IMR-90 (cell line): ENCODE measurements at regions not wholly inside any gene's neighbourhood (a gene's known extent, or its start where the extent isn't known, plus 50 kb on each side); places are given as distances from the start of the nearest gene placed in this dataset.
"Not testable (repeated sequence)": the region's sequence is repeated elsewhere in the genome, so short reads cannot be mapped to it uniquely, and the experiment has no call there.

Source experiments
- ATAC-seq: fragments of 200-7000 bp; cut with Tn5 transposase; 2 replicates; pipeline ENCODE4 v1.9.1; 2020; ENCODE audit warnings: low read depth, mild to moderate bottlenecking, moderate library complexity
- BruUV-seq: library from RNA; stranded (reverse); fragments of 400-500 nt; replicated peaks from 2 replicates; lab custom pipeline; 2021; lab: Mats Ljungman, UMichigan
- CTCF ChIA-PET: fragments of 300-600 bp; formaldehyde crosslinking; extraction: SDS; loops from one replicate; lab custom pipeline; 2021; ENCODE audit warnings: antibody characterized with exemption; lab: Yijun Ruan, JAX
- POLR2A ChIA-PET: fragments of 300-600 bp; sonication (Branson Sonifier 250); formaldehyde crosslinking; loops from one replicate; lab custom pipeline; 2022; ENCODE audit warnings: antibody characterized with exemption; ENCODE audit not compliant: unreplicated experiment; lab: Charles Lee
- DNase-seq: peaks from one replicate; pipeline ENCODE4 v3.0.0; 2013
- H2AFZ ChIP-seq: replicated peaks from 2 replicates; pipeline ENCODE3; 2013; ENCODE audit warnings: low read length, mild to moderate bottlenecking; ENCODE audit not compliant: poor library complexity
- H2AK5ac ChIP-seq: 2 replicates; pipeline ENCODE4 v1.6.1; 2013; ENCODE audit warnings: low read depth, low read length, inconsistent platforms
- H2AK9ac ChIP-seq: replicated peaks from 2 replicates; pipeline ENCODE3; 2013; ENCODE audit warnings: mild to moderate bottlenecking, low read depth, low read length, moderate library complexity; ENCODE audit not compliant: poor library complexity
- H2BK120ac ChIP-seq: 2 replicates; pipeline ENCODE4 v1.6.1; 2013; ENCODE audit warnings: low read depth, low read length, inconsistent platforms
- H2BK15ac ChIP-seq: 3 replicates; pipeline ENCODE4 v1.6.1; 2013; ENCODE audit warnings: low read depth, low read length, inconsistent platforms
- H2BK20ac ChIP-seq: 2 replicates; pipeline ENCODE4 v1.6.1; 2013; ENCODE audit warnings: low read depth, mild to moderate bottlenecking, inconsistent platforms, low read length, moderate library complexity
- H2BK5ac ChIP-seq: 2 replicates; pipeline ENCODE4 v1.6.1; 2013; ENCODE audit warnings: mild to moderate bottlenecking, low read depth, low read length, inconsistent platforms; ENCODE audit not compliant: poor library complexity, severe bottlenecking
- H3K14ac ChIP-seq: replicated peaks from 2 replicates; pipeline ENCODE4 v1.6.1; 2013; ENCODE audit warnings: low read depth, low read length, inconsistent platforms
- H3K18ac ChIP-seq: 2 replicates; pipeline ENCODE4 v1.6.1; 2013; ENCODE audit warnings: low read depth, low read length, control low read depth
- H3K23ac ChIP-seq: 2 replicates; pipeline ENCODE4 v1.6.1; 2013; ENCODE audit warnings: low read depth, low read length, inconsistent platforms
- H3K27ac ChIP-seq: 2 replicates; pipeline ENCODE4 v1.5.1; 2013; ENCODE audit warnings: mild to moderate bottlenecking, control low read depth, low read length; ENCODE audit not compliant: insufficient read depth
- H3K27me3 ChIP-seq: 2 replicates; pipeline ENCODE4 v1.6.1; 2013; ENCODE audit warnings: low read length; ENCODE audit not compliant: control insufficient read depth, insufficient read depth
- H3K36me3 ChIP-seq: 2 replicates; pipeline ENCODE4 v1.6.1; 2013; ENCODE audit warnings: low read length, mixed read lengths; ENCODE audit not compliant: control insufficient read depth, insufficient read depth
- H3K4ac ChIP-seq: 2 replicates; pipeline ENCODE4 v1.6.1; 2013; ENCODE audit warnings: low read depth, low read length, inconsistent platforms
- H3K4me1 ChIP-seq: 2 replicates; pipeline ENCODE4 v1.6.1; 2013; ENCODE audit warnings: low read length, mixed read lengths; ENCODE audit not compliant: control insufficient read depth, insufficient read depth
- H3K4me2 ChIP-seq: 2 replicates; pipeline ENCODE4 v1.6.1; 2013; ENCODE audit warnings: low read depth, mild to moderate bottlenecking, control low read depth, low read length, moderate library complexity
- H3K4me3 ChIP-seq: 2 replicates; pipeline ENCODE4 v1.5.1; 2013; ENCODE audit warnings: low read depth, mild to moderate bottlenecking, control low read depth, low read length, moderate library complexity; ENCODE audit not compliant: insufficient read depth
- H3K56ac ChIP-seq: 2 replicates; pipeline ENCODE4 v1.6.1; 2013; ENCODE audit warnings: low read length, inconsistent platforms; ENCODE audit not compliant: insufficient read depth; ENCODE audit errors: extremely low read depth
- H3K79me1 ChIP-seq, 2 experiments: 2 replicates each; pipeline ENCODE4 v1.6.1; 2013; ENCODE audit warnings: low read length in 2 of 2, inconsistent platforms in 1 of 2, low read depth in 1 of 2
- H3K9ac ChIP-seq: 2 replicates; pipeline ENCODE4 v1.6.1; 2013; ENCODE audit warnings: low read depth, low read length, control low read depth
- H3K9me1 ChIP-seq: 2 replicates; pipeline ENCODE4 v1.6.1; 2013; ENCODE audit warnings: low read length, inconsistent platforms; ENCODE audit not compliant: insufficient read depth
- H3K9me3 ChIP-seq: 2 replicates; pipeline ENCODE4 v1.6.1; 2013; ENCODE audit warnings: low read length; ENCODE audit not compliant: control insufficient read depth, insufficient read depth
- H4K20me1 ChIP-seq: 2 replicates; pipeline ENCODE4 v1.6.1; 2013; ENCODE audit warnings: low read length, inconsistent platforms; ENCODE audit not compliant: insufficient read depth
- H4K5ac ChIP-seq: 2 replicates; pipeline ENCODE4 v1.6.1; 2013; ENCODE audit warnings: mild to moderate bottlenecking, low read depth, low read length, control low read depth
- H4K8ac ChIP-seq, 2 experiments: 2 replicates each; pipeline ENCODE4 v1.6.1; 2013; ENCODE audit warnings: low read depth in 2 of 2, low read length in 2 of 2, control low read depth in 1 of 2, inconsistent platforms in 1 of 2
- H4K91ac ChIP-seq: 2 replicates; pipeline ENCODE4 v1.6.1; 2013; ENCODE audit warnings: low read depth, low read length, inconsistent platforms; ENCODE audit not compliant: insufficient read depth
- WGBS, 2 experiments: methylation state at CpG; one replicate each; pipeline versions ENCODE4 v1.1.5 to v1.1.7; 2013; ENCODE audit warnings: missing lambda C conversion rate in 2 of 2; ENCODE audit not compliant: insufficient read length in 1 of 2; ENCODE audit errors: extremely low coverage in 2 of 2; 5-methylcytosine and 5-hydroxymethylcytosine counted together
- dilution Hi-C: fragments of 300-500 bp; cut with HindIII; formaldehyde crosslinking; loops from one replicate; pipeline ENCODE4 v1.14.3; 2018; ENCODE audit warnings: low sequenced_read_pairs; ENCODE audit not compliant: unreplicated experiment
- in situ Hi-C: fragments of 300-500 bp; cut with MboI; formaldehyde crosslinking; loops from 3 replicates; pipeline ENCODE4 v1.14.3; 2019; ENCODE audit warnings: low sequenced_read_pairs, inconsistent platforms, mixed read lengths
- intact Hi-C: fragments of 100-400 bp; cut with micrococcal nuclease; formaldehyde crosslinking; loops from 2 replicates; pipeline ENCODE4 v1.10.0; 2022

GRCh38 chr16:18127033-18127432 lies 209.5 kb downstream of the NPIPA8 start:
- H3K56ac ChIP-seq, POLR2A ChIA-PET, H3K4me2 ChIP-seq, H3K4ac ChIP-seq, H3K23ac ChIP-seq, H2BK5ac ChIP-seq, H2AK5ac ChIP-seq, H3K18ac ChIP-seq, H4K5ac ChIP-seq, H2BK20ac ChIP-seq, H2AK9ac ChIP-seq, H2BK15ac ChIP-seq, CTCF ChIA-PET, H3K9me1 ChIP-seq, H3K9ac ChIP-seq, H4K91ac ChIP-seq, H3K36me3 ChIP-seq, H4K8ac ChIP-seq, H3K9me3 ChIP-seq, H4K20me1 ChIP-seq, DNase-seq, H3K27ac ChIP-seq, H3K4me1 ChIP-seq, H3K4me3 ChIP-seq, H3K14ac ChIP-seq, H2AFZ ChIP-seq, intact Hi-C loops, ATAC-seq, in situ Hi-C loops, BruUV-seq, H2BK120ac ChIP-seq, dilution Hi-C loops, H3K27me3 ChIP-seq, H3K79me1 ChIP-seq: not testable (repeated sequence)
- WGBS, 2 experiments: no CpG with 5 or more reads among the region's 12 CpGs

- H2AK9ac ChIP-seq, dilution Hi-C loops, ATAC-seq, BruUV-seq, H3K14ac ChIP-seq, CTCF ChIA-PET, H3K56ac ChIP-seq, H4K91ac ChIP-seq, H3K4me2 ChIP-seq, H3K9ac ChIP-seq, POLR2A ChIA-PET, H2AFZ ChIP-seq, H2BK15ac ChIP-seq, in situ Hi-C loops, H3K18ac ChIP-seq, H2BK20ac ChIP-seq, H3K4me3 ChIP-seq, H3K4ac ChIP-seq, H4K20me1 ChIP-seq, H2AK5ac ChIP-seq, H4K8ac ChIP-seq, H3K9me3 ChIP-seq, H3K4me1 ChIP-seq, H3K27me3 ChIP-seq, H3K9me1 ChIP-seq, H2BK120ac ChIP-seq, H3K79me1 ChIP-seq, H2BK5ac ChIP-seq, H3K27ac ChIP-seq, H3K36me3 ChIP-seq, intact Hi-C loops, H4K5ac ChIP-seq, H3K23ac ChIP-seq, DNase-seq: not testable (repeated sequence)
- WGBS, 2 experiments: no CpG with 5 or more reads among the region's 4 CpGs
Measured at GRCh38 chr16:18119092-18119491, 217.4 kb downstream of the NPIPA8 start.
